ENCODE measurements at regions not wholly inside any gene's neighbourhood (a gene's known extent, or its start where the extent isn't known, plus 50 kb on each side); places are given as distances from the start of the nearest gene placed in this dataset.
A peak's percentile ranks its signal among the peaks of the same experiment; 100 is the strongest.

- no peak for DNase-seq (ENCODE audit: insufficient read length, low spot score, missing footprints)
- H3K4me2 ChIP-seq (ENCODE audit: insufficient read depth, low read length): no peak overlapping the region
- H3K9me3 ChIP-seq (ENCODE audit: low read depth, low read length): no peaks in the 10 kb centered on the region
- peak overlapping the region; percentile 85 for H3K27ac ChIP-seq (ENCODE audit: low read depth, low read length)
- TF ChIP-seq, protein P1, sequence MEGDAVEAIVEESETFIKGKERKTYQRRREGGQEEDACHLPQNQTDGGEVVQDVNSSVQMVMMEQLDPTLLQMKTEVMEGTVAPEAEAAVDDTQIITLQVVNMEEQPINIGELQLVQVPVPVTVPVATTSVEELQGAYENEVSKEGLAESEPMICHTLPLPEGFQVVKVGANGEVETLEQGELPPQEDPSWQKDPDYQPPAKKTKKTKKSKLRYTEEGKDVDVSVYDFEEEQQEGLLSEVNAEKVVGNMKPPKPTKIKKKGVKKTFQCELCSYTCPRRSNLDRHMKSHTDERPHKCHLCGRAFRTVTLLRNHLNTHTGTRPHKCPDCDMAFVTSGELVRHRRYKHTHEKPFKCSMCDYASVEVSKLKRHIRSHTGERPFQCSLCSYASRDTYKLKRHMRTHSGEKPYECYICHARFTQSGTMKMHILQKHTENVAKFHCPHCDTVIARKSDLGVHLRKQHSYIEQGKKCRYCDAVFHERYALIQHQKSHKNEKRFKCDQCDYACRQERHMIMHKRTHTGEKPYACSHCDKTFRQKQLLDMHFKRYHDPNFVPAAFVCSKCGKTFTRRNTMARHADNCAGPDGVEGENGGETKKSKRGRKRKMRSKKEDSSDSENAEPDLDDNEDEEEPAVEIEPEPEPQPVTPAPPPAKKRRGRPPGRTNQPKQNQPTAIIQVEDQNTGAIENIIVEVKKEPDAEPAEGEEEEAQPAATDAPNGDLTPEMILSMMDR (IDR thresholded peaks at IDR 0.05; ENCODE audit: extremely low read depth, low read depth, low read length): no peak
- no peaks in the 10 kb centered on the region for H4K20me1 ChIP-seq (ENCODE audit: insufficient read depth, low read length)
- H3K4me1 ChIP-seq (ENCODE audit: insufficient read depth, low read length): peaks cover 75% of the 10 kb centered on the region
- no peak overlapping the region for H3K4me3 ChIP-seq (ENCODE audit: insufficient read depth, low read length)
- H3K79me2 ChIP-seq (ENCODE audit: insufficient read depth, low read length): no peaks in the 10 kb centered on the region
- H2AFZ ChIP-seq (ENCODE audit: low read length): no peak overlapping the region
- no peaks in the 10 kb centered on the region for H3K27me3 ChIP-seq (ENCODE audit: insufficient read depth, low read length)
- H3K36me3 ChIP-seq (ENCODE audit: insufficient read depth, low read length): no peaks in the 10 kb centered on the region
These were observed 104.8 kb upstream of the CYP1B1 start for GRCh38 chr2:38180754-38181153.

GRCh38 chr2:38178556-38179419 is 102.8 kb upstream of the CYP1B1 start:
- Histone ChIP-seq H3K9me3 (ENCODE audit: low read depth, low read length) (no peaks in the 10 kb centered on the region), H2AFZ (ENCODE audit: low read length) (no peak overlapping the region), H3K27me3 (ENCODE audit: insufficient read depth, low read length) (no peaks in the 10 kb centered on the region), H4K20me1 (ENCODE audit: insufficient read depth, low read length) (no peaks in the 10 kb centered on the region), H3K4me3 (ENCODE audit: insufficient read depth, low read length) (no peak overlapping the region), H3K4me2 (ENCODE audit: insufficient read depth, low read length) (peak overlapping the region; percentile 22), H3K36me3 (ENCODE audit: insufficient read depth, low read length) (no peaks in the 10 kb centered on the region), H3K27ac (ENCODE audit: low read depth, low read length) (peak overlapping the region; percentile 85), H3K79me2 (ENCODE audit: insufficient read depth, low read length) (no peaks in the 10 kb centered on the region), H3K4me1 (ENCODE audit: insufficient read depth, low read length) (peaks cover 77% of the 10 kb centered on the region)
- no peak for DNase-seq (ENCODE audit: insufficient read length, low spot score, missing footprints)
- TF ChIP-seq, protein P1 (IDR thresholded peaks at IDR 0.05; ENCODE audit: extremely low read depth, low read depth, low read length): no peak

GRCh38 chr2:38178119-38178518 is 102.2 kb upstream of the CYP1B1 start:
- no peak overlapping the region for H3K4me3 ChIP-seq (ENCODE audit: insufficient read depth, low read length)
- H4K20me1 ChIP-seq (ENCODE audit: insufficient read depth, low read length): no peaks in the 10 kb centered on the region
- no peaks in the 10 kb centered on the region for H3K36me3 ChIP-seq (ENCODE audit: insufficient read depth, low read length)
- TF ChIP-seq, protein P1 (IDR thresholded peaks at IDR 0.05; ENCODE audit: extremely low read depth, low read depth, low read length): no peak
- H3K27me3 ChIP-seq (ENCODE audit: insufficient read depth, low read length): no peaks in the 10 kb centered on the region
- DNase-seq (ENCODE audit: insufficient read length, low spot score, missing footprints): no peak
- H3K27ac ChIP-seq (ENCODE audit: low read depth, low read length): peak overlapping the region; percentile 85
- H3K79me2 ChIP-seq (ENCODE audit: insufficient read depth, low read length): no peaks in the 10 kb centered on the region
- peak overlapping the region; percentile 22 for H3K4me2 ChIP-seq (ENCODE audit: insufficient read depth, low read length)
- no peaks in the 10 kb centered on the region for H3K9me3 ChIP-seq (ENCODE audit: low read depth, low read length)
- H2AFZ ChIP-seq (ENCODE audit: low read length): no peak overlapping the region
- peaks cover 83% of the 10 kb centered on the region for H3K4me1 ChIP-seq (ENCODE audit: insufficient read depth, low read length)

DNA sequence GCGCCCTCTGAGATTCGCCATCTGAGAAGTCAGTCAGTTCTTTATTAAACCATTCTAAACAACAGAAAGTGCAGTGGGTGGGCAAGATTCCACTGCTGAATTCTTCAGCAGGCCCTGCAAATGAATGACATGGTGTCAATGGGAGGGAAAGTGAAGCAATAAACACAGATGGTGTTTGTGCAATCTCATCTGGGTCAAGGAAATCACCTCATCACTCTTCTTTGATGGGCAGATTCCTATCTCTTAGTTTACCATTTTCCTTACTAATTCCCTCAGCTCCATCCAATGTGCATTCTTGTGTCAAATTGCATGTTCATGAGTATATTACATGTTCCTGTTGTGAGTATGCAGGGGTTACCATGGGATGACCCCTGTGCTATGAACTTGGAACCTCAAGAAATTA is 100.7 kb upstream of the CYP1B1 start:
- H3K9me3 ChIP-seq (ENCODE audit: low read depth, low read length): no peaks in the 10 kb centered on the region
- H3K79me2 ChIP-seq (ENCODE audit: insufficient read depth, low read length): no peaks in the 10 kb centered on the region
- H3K27ac ChIP-seq (ENCODE audit: low read depth, low read length): peak overlapping the region; percentile 85
- H3K4me3 ChIP-seq (ENCODE audit: insufficient read depth, low read length): no peak overlapping the region
- TF ChIP-seq, protein P1 (IDR thresholded peaks at IDR 0.05; ENCODE audit: extremely low read depth, low read depth, low read length): no peak
- peaks cover 76% of the 10 kb centered on the region for H3K4me1 ChIP-seq (ENCODE audit: insufficient read depth, low read length)
- H4K20me1 ChIP-seq (ENCODE audit: insufficient read depth, low read length): no peaks in the 10 kb centered on the region
- H3K4me2 ChIP-seq (ENCODE audit: insufficient read depth, low read length): no peak overlapping the region
- no peak overlapping the region for H2AFZ ChIP-seq (ENCODE audit: low read length)
- H3K36me3 ChIP-seq (ENCODE audit: insufficient read depth, low read length): no peaks in the 10 kb centered on the region
- H3K27me3 ChIP-seq (ENCODE audit: insufficient read depth, low read length): no peaks in the 10 kb centered on the region
- DNase-seq (ENCODE audit: insufficient read length, low spot score, missing footprints): no peak

Measured in osteoblast (primary cell).